C4-2B (cell line): ENCODE measurements at regions not wholly inside any gene's neighbourhood (a gene's known extent, or its start where the extent isn't known, plus 50 kb on each side); places are given as distances from the start of the nearest gene placed in this dataset.

Experiments used
- CTCF ChIP-seq: fragments of 450-650 bp; conservative IDR thresholded peaks from 2 replicates; pipeline ENCODE4 v1.5.1; 2017; ENCODE audit warnings: mild to moderate bottlenecking
- ZFX ChIP-seq: fragments of 450-650 bp; IDR thresholded peaks from 2 replicates; pipeline ENCODE4 v1.6.1; 2017

- no peak for TF ChIP-seq ZFX
- no peak for TF ChIP-seq CTCF
Measured at GRCh38 chr12:71029302-71029701, 108.8 kb upstream of the PTPRR start.
